HG02678 (cell line): ENCODE measurements at regions not wholly inside any gene's neighbourhood (a gene's known extent, or its start where the extent isn't known, plus 50 kb on each side); places are given as distances from the start of the nearest gene placed in this dataset.

Experiments used
- ATAC-seq: cut with Tn5 transposase; IDR thresholded peaks from one replicate; pipeline ENCODE4 v1.9.1; 2021; ENCODE audit warnings: mild to moderate bottlenecking, moderate library complexity; ENCODE audit not compliant: unreplicated experiment

GRCh38 chr2:6060992-6061663, 368.9 kb downstream of the SOX11 start:
- no peak for ATAC-seq

GRCh38 chr2:6064757-6065156, 372.6 kb downstream of the SOX11 start:
- ATAC-seq: no peak

- no peak for ATAC-seq
These were observed 373.5 kb downstream of the SOX11 start for GRCh38 chr2:6065703-6066102.

GRCh38 chr2:6067089-6067488, 374.9 kb downstream of the SOX11 start:
- ATAC-seq: no peak

- ATAC-seq: no peak
These were observed 375.6 kb downstream of the SOX11 start for GRCh38 chr2:6067806-6068205.

GRCh38 chr2:6068429-6068828, 376.2 kb downstream of the SOX11 start:
- no peak for ATAC-seq

- no peak for ATAC-seq
These were observed 377.2 kb downstream of the SOX11 start for GRCh38 chr2:6069381-6069780.

- no peak for ATAC-seq
These were observed 379.3 kb downstream of the SOX11 start for GRCh38 chr2:6071519-6071918.

- no peak for ATAC-seq
These were observed 380.1 kb downstream of the SOX11 start for GRCh38 chr2:6072276-6072675.

GRCh38 chr2:6072768-6073167, 380.6 kb downstream of the SOX11 start:
- no peak for ATAC-seq

GRCh38 chr2:6073191-6074088, 381.3 kb downstream of the SOX11 start:
- ATAC-seq: no peak

GRCh38 chr2:6074089-6074643, 382.0 kb downstream of the SOX11 start:
- ATAC-seq: no peak

GRCh38 chr2:6077585-6077984, 385.4 kb downstream of the SOX11 start:
- no peak for ATAC-seq

- no peak for ATAC-seq
These were observed 386.2 kb downstream of the SOX11 start for GRCh38 chr2:6078414-6078813.

GRCh38 chr2:6079405-6079804, 387.2 kb downstream of the SOX11 start:
- ATAC-seq: no peak

GRCh38 chr2:6080932-6081753, 389.0 kb downstream of the SOX11 start:
- no peak for ATAC-seq

GRCh38 chr2:6081955-6082624, 389.9 kb downstream of the SOX11 start:
- ATAC-seq: no peak

GRCh38 chr2:6082625-6083018, 390.4 kb downstream of the SOX11 start:
- no peak for ATAC-seq

GRCh38 chr2:6083136-6083535, 391.0 kb downstream of the SOX11 start:
- no peak for ATAC-seq

GRCh38 chr2:6089474-6089873, 397.3 kb downstream of the SOX11 start:
- ATAC-seq: no peak

- no peak for ATAC-seq
These were observed 411.2 kb downstream of the SOX11 start for GRCh38 chr2:6103372-6103771.
